Upper lobe of left lung (tissue), 4 donors: ENCODE measurements at regions not wholly inside any gene's neighbourhood (a gene's known extent, or its start where the extent isn't known, plus 50 kb on each side); places are given as distances from the start of the nearest gene placed in this dataset.

ENCODE experiments used
- EP300 ChIP-seq, 4 donors: sonication (generic); formaldehyde crosslinking; IDR thresholded peaks; one replicate each; pipeline ENCODE4 v1.5.1; 2017; ENCODE audit warnings: antibody characterized with exemption in 4 of 4, control low read depth in 2 of 4
- POLR2A ChIP-seq, 4 donors: fragments of 450-650 bp; IDR thresholded peaks; one replicate each; pipeline ENCODE4 v1.5.1; 2016 to 2017; ENCODE audit warnings: antibody characterized with exemption in 4 of 4, mild to moderate bottlenecking in 2 of 4
- TF ChIP-seq, protein P1 (sequence below), 6 experiments: fragments of 450-650 bp in 4 of 6; fragments of 200-600 bp in 2 of 6; sonication (generic) in 2 of 6; IDR thresholded peaks; one replicate each; pipeline ENCODE4 v1.5.1; 2016 to 2019; ENCODE audit warnings: antibody characterized with exemption in 6 of 6

DNA sequence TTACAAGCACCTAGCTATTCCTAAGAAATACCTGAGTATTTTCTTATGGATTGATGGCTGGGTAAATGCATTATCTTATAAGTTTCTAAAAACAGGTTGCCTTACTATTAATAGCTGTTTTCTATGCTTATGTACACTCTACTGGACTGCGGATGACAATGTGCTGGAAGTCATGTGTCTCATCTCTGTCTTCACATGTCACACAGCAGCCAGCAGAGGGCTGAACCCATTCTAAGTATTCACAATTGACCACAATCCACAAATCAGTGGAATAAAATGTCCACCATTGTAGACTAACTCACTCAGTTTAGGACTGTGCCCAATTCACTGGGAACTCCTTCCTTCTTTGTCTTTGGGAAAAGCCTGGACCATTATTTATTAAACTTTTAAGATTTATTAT lies 371.2 kb downstream of the INSIG2 start:
- TF ChIP-seq, protein P1, sequence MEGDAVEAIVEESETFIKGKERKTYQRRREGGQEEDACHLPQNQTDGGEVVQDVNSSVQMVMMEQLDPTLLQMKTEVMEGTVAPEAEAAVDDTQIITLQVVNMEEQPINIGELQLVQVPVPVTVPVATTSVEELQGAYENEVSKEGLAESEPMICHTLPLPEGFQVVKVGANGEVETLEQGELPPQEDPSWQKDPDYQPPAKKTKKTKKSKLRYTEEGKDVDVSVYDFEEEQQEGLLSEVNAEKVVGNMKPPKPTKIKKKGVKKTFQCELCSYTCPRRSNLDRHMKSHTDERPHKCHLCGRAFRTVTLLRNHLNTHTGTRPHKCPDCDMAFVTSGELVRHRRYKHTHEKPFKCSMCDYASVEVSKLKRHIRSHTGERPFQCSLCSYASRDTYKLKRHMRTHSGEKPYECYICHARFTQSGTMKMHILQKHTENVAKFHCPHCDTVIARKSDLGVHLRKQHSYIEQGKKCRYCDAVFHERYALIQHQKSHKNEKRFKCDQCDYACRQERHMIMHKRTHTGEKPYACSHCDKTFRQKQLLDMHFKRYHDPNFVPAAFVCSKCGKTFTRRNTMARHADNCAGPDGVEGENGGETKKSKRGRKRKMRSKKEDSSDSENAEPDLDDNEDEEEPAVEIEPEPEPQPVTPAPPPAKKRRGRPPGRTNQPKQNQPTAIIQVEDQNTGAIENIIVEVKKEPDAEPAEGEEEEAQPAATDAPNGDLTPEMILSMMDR (IDR thresholded peaks at IDR 0.05) = no peak
- TF ChIP-seq EP300 (IDR thresholded peaks at IDR 0.05) (no peak), POLR2A (IDR thresholded peaks at IDR 0.05) (no peak)
